PC-3 (cell line): ENCODE measurements at regions not wholly inside any gene's neighbourhood (a gene's known extent, or its start where the extent isn't known, plus 50 kb on each side); places are given as distances from the start of the nearest gene placed in this dataset.
A peak's percentile ranks its signal among the peaks of the same experiment; 100 is the strongest.
"Not testable (repeated sequence)": the region's sequence is repeated elsewhere in the genome, so short reads cannot be mapped to it uniquely, and the experiment has no call there.

Source experiments
- ATAC-seq: fragments of 200-7000 bp; cut with Tn5 transposase; 2 replicates; pipeline ENCODE4 v1.9.1; 2020; ENCODE audit warnings: mild to moderate bottlenecking, moderate library complexity
- BruUV-seq: library from RNA; stranded (reverse); fragments of 400-500 nt; replicated peaks from 2 replicates; lab custom pipeline; 2021; lab: Mats Ljungman, UMichigan
- CTCF ChIA-PET: fragments of 300-600 bp; sonication (Branson Sonifier 250); formaldehyde crosslinking; loops from one replicate; lab custom pipeline; 2022; ENCODE audit warnings: antibody characterized with exemption; lab: Charles Lee
- POLR2A ChIA-PET: fragments of 300-600 bp; sonication (Branson Sonifier 250); formaldehyde crosslinking; loops from one replicate; lab custom pipeline; 2022; ENCODE audit warnings: antibody characterized with exemption; ENCODE audit not compliant: unreplicated experiment; lab: Charles Lee
- DNase-seq: peaks from one replicate; pipeline ENCODE4 v3.0.0-alpha.2; 2015
- H2AFZ ChIP-seq: fragments of 300-600 bp; sonication (generic); 2 replicates; pipeline ENCODE4 v1.6.0; 2016; ENCODE audit warnings: antibody characterized with exemption, low read length
- H3F3A ChIP-seq: fragments of 300-600 bp; sonication (generic); one replicate; pipeline ENCODE4 v1.6.0; 2017; ENCODE audit warnings: antibody characterized with exemption, low read length, control low read depth, mild to moderate bottlenecking; ENCODE audit not compliant: unreplicated experiment
- H3K27ac ChIP-seq: fragments of 300-600 bp; sonication (generic); 2 replicates; pipeline ENCODE4 v1.5.1; 2016; ENCODE audit warnings: mild to moderate bottlenecking, low read length
- H3K27me3 ChIP-seq: fragments of 300-600 bp; sonication (generic); 2 replicates; pipeline ENCODE4 v1.6.1; 2016; ENCODE audit warnings: low read length, mixed read lengths
- H3K36me3 ChIP-seq: fragments of 300-600 bp; sonication (generic); 2 replicates; pipeline ENCODE4 v1.6.1; 2016; ENCODE audit warnings: low read depth, mixed run types, low read length, mixed read lengths
- H3K4me1 ChIP-seq: fragments of 300-600 bp; sonication (generic); 2 replicates; pipeline ENCODE4 v1.5.1; 2016; ENCODE audit warnings: low read length; ENCODE audit not compliant: insufficient read depth
- H3K4me2 ChIP-seq: fragments of 300-600 bp; sonication (generic); 2 replicates; pipeline ENCODE4 v1.6.0; 2016; ENCODE audit warnings: low read length
- H3K4me3 ChIP-seq: fragments of 300-600 bp; sonication (generic); 2 replicates; pipeline ENCODE4 v1.5.1; 2016; ENCODE audit warnings: mild to moderate bottlenecking, low read length, mixed read lengths
- H3K79me2 ChIP-seq: fragments of 300-600 bp; sonication (generic); 2 replicates; pipeline ENCODE4 v1.6.1; 2017; ENCODE audit warnings: low read length, mixed read lengths
- H3K9ac ChIP-seq: fragments of 300-600 bp; sonication (generic); 2 replicates; pipeline ENCODE4 v1.6.0; 2016; ENCODE audit warnings: mild to moderate bottlenecking, low read length
- H3K9me2 ChIP-seq: fragments of 300-600 bp; sonication (generic); replicated peaks from 2 replicates; pipeline ENCODE4 v1.6.1; 2016; ENCODE audit warnings: mixed run types, low read length, mixed read lengths
- H3K9me3 ChIP-seq: fragments of 300-600 bp; sonication (generic); 2 replicates; pipeline ENCODE4 v1.6.1; 2016; ENCODE audit warnings: low read length, mixed read lengths
- H4K20me1 ChIP-seq: fragments of 300-600 bp; sonication (generic); 2 replicates; pipeline ENCODE4 v1.6.1; 2016; ENCODE audit warnings: low read length, mixed read lengths
- EZH2 ChIP-seq: fragments of 300-600 bp; sonication (generic); IDR thresholded peaks from one replicate; pipeline ENCODE4 v1.6.1; 2017; ENCODE audit warnings: antibody characterized with exemption, mild to moderate bottlenecking, low read length; ENCODE audit not compliant: unreplicated experiment
- EZH2phosphoT487 ChIP-seq: fragments of 300-600 bp; sonication (generic); IDR thresholded peaks from 2 replicates; pipeline ENCODE4 v1.6.1; 2018; ENCODE audit warnings: mild to moderate bottlenecking, antibody characterized with exemption, low read length, borderline replicate concordance
- intact Hi-C: fragments of 100-400 bp; cut with micrococcal nuclease; formaldehyde crosslinking; loops from 2 replicates; pipeline ENCODE4 v1.9.0; 2023
- TF ChIP-seq, protein P1 (sequence below): fragments of 300-600 bp; sonication (generic); conservative IDR thresholded peaks from 2 replicates; pipeline ENCODE4 v1.5.1; 2017; ENCODE audit warnings: antibody characterized with exemption, low read depth, mild to moderate bottlenecking, low read length

DNA sequence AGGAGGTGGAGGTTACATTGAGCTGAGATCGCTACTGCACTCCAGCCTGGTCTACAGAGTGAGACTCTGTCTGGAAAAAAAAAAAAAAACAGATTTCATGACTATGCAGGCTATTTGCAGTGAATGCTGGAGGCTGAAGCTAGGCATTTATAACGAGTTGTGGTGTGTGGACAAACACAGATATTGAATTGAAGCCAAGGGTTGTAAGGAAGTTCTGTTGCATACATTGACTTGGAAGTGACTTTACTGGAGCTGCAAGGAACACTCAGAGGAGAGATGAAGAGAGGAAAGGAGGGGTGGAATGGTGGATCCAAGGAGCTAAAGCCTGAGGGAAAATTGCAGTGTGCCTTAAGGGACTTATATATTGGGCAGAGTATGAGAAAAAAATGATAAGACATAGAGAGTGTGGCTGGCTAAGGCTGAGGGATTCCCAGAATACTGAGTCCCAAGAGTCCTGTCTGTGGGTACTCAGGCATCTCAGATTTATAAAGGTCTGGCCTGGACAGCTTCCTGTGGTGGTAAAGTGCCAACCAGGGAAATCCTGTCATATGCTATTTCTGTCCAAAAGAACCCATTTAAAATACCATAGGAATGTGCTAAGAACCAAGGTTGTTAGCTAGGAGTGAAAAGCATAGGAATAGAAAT, 87.8 kb upstream of the GUCY1A1 start:
- TF ChIP-seq EZH2: no peak
- TF ChIP-seq, protein P1, sequence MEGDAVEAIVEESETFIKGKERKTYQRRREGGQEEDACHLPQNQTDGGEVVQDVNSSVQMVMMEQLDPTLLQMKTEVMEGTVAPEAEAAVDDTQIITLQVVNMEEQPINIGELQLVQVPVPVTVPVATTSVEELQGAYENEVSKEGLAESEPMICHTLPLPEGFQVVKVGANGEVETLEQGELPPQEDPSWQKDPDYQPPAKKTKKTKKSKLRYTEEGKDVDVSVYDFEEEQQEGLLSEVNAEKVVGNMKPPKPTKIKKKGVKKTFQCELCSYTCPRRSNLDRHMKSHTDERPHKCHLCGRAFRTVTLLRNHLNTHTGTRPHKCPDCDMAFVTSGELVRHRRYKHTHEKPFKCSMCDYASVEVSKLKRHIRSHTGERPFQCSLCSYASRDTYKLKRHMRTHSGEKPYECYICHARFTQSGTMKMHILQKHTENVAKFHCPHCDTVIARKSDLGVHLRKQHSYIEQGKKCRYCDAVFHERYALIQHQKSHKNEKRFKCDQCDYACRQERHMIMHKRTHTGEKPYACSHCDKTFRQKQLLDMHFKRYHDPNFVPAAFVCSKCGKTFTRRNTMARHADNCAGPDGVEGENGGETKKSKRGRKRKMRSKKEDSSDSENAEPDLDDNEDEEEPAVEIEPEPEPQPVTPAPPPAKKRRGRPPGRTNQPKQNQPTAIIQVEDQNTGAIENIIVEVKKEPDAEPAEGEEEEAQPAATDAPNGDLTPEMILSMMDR: no peak
- no peak for TF ChIP-seq EZH2phosphoT487
- H3K36me3 ChIP-seq: no peaks in the 10 kb centered on the region
- no TSS peak for BruUV-seq
- H3F3A ChIP-seq: no peaks in the 10 kb centered on the region
- H4K20me1 ChIP-seq: no peaks in the 10 kb centered on the region
- POLR2A ChIA-PET: no interaction called here
- H3K4me3 ChIP-seq: no peak overlapping the region
- H3K27me3 ChIP-seq: no peaks in the 10 kb centered on the region
- no peaks in the 10 kb centered on the region for H3K9me3 ChIP-seq
- H3K27ac ChIP-seq: no peak overlapping the region
- ATAC-seq (peak; percentile 29; the same call in 1 of the 2 replicates), DNase-seq (peak; percentile 32)
- no peak overlapping the region for H3K9ac ChIP-seq
- peaks cover 10% of the 10 kb centered on the region for H3K4me1 ChIP-seq
- no peaks in the 10 kb centered on the region for H3K79me2 ChIP-seq
- no peak overlapping the region for H2AFZ ChIP-seq
- no peaks in the 10 kb centered on the region for H3K9me2 ChIP-seq
- CTCF ChIA-PET: no interaction called here
- intact Hi-C loops: no loop called here
- H3K4me2 ChIP-seq: no peak overlapping the region

DNA sequence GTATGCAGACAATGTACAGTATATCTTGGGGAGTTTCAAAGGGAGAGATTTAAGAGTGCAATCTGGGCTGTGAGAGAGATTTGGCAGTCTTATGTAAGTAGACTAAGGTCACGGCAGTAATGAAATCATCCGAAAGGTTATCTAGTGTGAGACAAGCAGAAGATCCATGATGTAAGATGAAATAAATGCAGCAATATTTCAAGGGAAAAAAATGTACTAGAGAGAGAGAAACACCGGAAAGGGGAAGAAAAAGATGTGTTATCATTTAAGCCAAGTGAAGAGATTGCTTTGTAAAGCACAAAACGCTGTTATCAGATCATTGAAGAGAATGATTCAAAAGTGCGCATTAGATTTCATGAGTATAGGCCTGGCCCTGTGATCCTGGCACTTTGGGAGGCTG, 88.4 kb upstream of the GUCY1A1 start:
- ATAC-seq (no peak), DNase-seq (no peak)
- intact Hi-C loops: no loop called here
- H4K20me1 ChIP-seq: no peaks in the 10 kb centered on the region
- ChIA-PET POLR2A (no interaction called here), CTCF (no interaction called here)
- H3K36me3 ChIP-seq: no peaks in the 10 kb centered on the region
- H3K9ac ChIP-seq: no peak overlapping the region
- H3K4me1 ChIP-seq: peaks cover 5% of the 10 kb centered on the region
- no peak overlapping the region for H3K27ac ChIP-seq
- H2AFZ ChIP-seq: no peak overlapping the region
- no peaks in the 10 kb centered on the region for H3K27me3 ChIP-seq
- no TSS peak for BruUV-seq
- TF ChIP-seq EZH2 (no peak), EZH2phosphoT487 (no peak)
- TF ChIP-seq, protein P1: no peak
- no peaks in the 10 kb centered on the region for H3K9me2 ChIP-seq
- no peaks in the 10 kb centered on the region for H3K79me2 ChIP-seq
- H3F3A ChIP-seq: no peaks in the 10 kb centered on the region
- H3K4me2 ChIP-seq: no peak overlapping the region
- no peaks in the 10 kb centered on the region for H3K9me3 ChIP-seq
- no peak overlapping the region for H3K4me3 ChIP-seq

DNA sequence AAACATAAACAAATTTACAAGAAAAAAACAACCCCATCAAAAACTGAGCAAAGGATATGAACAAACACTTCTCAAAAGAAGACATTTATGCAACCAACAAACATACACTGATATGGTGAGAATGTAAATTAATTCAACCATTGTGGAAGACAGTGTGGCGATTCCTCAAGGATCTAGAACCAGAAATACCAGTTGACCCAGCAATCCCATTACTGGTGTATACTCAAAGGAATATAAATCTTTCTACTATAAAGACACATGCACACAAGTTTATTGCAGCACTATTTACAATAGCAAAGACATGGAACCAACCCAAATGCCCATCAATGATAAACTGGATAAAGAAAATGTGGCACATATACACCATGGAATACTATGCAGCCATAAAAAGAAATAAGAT, 92.3 kb upstream of the GUCY1A1 start:
- H3K79me2 ChIP-seq, H3K4me1 ChIP-seq, H3F3A ChIP-seq, POLR2A ChIA-PET, H3K9ac ChIP-seq, H3K4me3 ChIP-seq, H4K20me1 ChIP-seq, H3K4me2 ChIP-seq, BruUV-seq, H3K27me3 ChIP-seq, intact Hi-C loops, CTCF ChIA-PET, H3K36me3 ChIP-seq, H3K27ac ChIP-seq, H3K9me2 ChIP-seq, H2AFZ ChIP-seq, H3K9me3 ChIP-seq, ATAC-seq: not testable (repeated sequence)
- DNase-seq: peak; percentile 8
